ENCODE measurements at regions not wholly inside any gene's neighbourhood (a gene's known extent, or its start where the extent isn't known, plus 50 kb on each side); places are given as distances from the start of the nearest gene placed in this dataset.

DNA sequence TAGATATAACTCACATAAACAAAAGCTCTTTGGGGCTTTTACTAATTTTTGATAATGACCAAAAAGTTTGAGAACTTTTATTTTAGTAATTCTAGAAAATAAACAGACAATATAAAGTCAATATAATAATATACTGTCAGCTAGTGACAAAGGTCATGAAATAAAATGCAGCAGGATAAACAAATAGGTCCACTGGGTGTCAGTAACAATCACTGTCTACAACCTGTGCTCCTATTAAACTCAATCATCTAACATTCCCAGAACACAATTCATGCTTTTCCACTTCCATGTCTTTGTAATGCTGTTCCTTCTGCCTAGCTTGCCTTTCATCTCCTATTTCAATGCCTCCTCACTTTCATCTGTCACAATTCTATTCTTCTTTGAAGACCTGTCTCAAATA is 186.1 kb downstream of the GIPC2 start:
- Histone ChIP-seq H3K9ac (ENCODE audit: insufficient read depth in 1 of 2, low read length in 2 of 2) (no peak overlapping the region), H3K4me1 (ENCODE audit: control insufficient read depth in 5 of 5, insufficient read depth in 5 of 5, low read length in 5 of 5) (peaks cover 0 to 3% (median 0%) of the 10 kb centered on the region in 5 donors), H3K27ac (ENCODE audit: low read depth in 1 of 2, low read length in 1 of 2) (no peak overlapping the region), H3K36me3 (ENCODE audit: control insufficient read depth in 4 of 4, insufficient read depth in 4 of 4, low read length in 4 of 4) (no peaks in the 10 kb centered on the region), H3K9me3 (ENCODE audit: control insufficient read depth in 4 of 4, insufficient read depth in 3 of 4, low read length in 3 of 4) (peaks cover 0 to 10% (median 3%) of the 10 kb centered on the region in 4 donors), H3K27me3 (ENCODE audit: control insufficient read depth in 3 of 3, insufficient read depth in 3 of 3, low read length in 2 of 3) (no peaks in the 10 kb centered on the region), H3K4me3 (no peak overlapping the region)
- no peak for ATAC-seq (ENCODE audit: insufficient read depth, low FRiP score)
- no peak for DNase-seq
- TF ChIP-seq, protein P1, sequence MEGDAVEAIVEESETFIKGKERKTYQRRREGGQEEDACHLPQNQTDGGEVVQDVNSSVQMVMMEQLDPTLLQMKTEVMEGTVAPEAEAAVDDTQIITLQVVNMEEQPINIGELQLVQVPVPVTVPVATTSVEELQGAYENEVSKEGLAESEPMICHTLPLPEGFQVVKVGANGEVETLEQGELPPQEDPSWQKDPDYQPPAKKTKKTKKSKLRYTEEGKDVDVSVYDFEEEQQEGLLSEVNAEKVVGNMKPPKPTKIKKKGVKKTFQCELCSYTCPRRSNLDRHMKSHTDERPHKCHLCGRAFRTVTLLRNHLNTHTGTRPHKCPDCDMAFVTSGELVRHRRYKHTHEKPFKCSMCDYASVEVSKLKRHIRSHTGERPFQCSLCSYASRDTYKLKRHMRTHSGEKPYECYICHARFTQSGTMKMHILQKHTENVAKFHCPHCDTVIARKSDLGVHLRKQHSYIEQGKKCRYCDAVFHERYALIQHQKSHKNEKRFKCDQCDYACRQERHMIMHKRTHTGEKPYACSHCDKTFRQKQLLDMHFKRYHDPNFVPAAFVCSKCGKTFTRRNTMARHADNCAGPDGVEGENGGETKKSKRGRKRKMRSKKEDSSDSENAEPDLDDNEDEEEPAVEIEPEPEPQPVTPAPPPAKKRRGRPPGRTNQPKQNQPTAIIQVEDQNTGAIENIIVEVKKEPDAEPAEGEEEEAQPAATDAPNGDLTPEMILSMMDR (IDR thresholded peaks at IDR 0.05; ENCODE audit: control extremely low read depth, extremely low read depth) = no peak

DNA sequence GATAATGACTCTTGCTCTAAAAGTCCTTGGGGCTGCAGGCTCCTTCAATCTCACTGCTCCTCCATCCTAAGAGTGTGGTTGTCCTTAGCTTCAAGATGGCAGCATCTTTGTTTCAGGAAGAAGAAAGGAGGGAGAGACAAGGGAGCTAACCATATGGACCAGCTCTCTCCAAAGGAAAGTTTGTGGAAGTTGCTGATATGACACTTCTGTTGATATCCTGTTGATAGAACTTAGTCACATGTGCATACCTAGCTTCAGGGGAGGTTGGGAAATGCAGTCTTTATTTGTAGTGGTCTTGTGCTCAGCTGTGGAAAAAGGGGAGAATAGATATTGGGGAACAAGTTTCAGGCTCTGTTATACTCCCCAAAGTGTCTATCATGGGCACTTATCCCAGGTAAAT is 186.9 kb downstream of the GIPC2 start:
- no peak overlapping the region for H3K27ac ChIP-seq (ENCODE audit: low read depth in 1 of 2, low read length in 1 of 2)
- no peak overlapping the region for H3K9ac ChIP-seq (ENCODE audit: insufficient read depth in 1 of 2, low read length in 2 of 2)
- TF ChIP-seq, protein P1 (IDR thresholded peaks at IDR 0.05; ENCODE audit: control extremely low read depth, extremely low read depth) = no peak
- no peak overlapping the region for H3K4me3 ChIP-seq
- peaks cover 0 to 4% (median 0%) of the 10 kb centered on the region in 4 donors for H3K9me3 ChIP-seq (ENCODE audit: control insufficient read depth in 4 of 4, insufficient read depth in 3 of 4, low read length in 3 of 4)
- H3K36me3 ChIP-seq (ENCODE audit: control insufficient read depth in 4 of 4, insufficient read depth in 4 of 4, low read length in 4 of 4) = no peaks in the 10 kb centered on the region
- no peaks in the 10 kb centered on the region for H3K27me3 ChIP-seq (ENCODE audit: control insufficient read depth in 3 of 3, insufficient read depth in 3 of 3, low read length in 2 of 3)
- H3K4me1 ChIP-seq (ENCODE audit: control insufficient read depth in 5 of 5, insufficient read depth in 5 of 5, low read length in 5 of 5) = peaks cover 0 to 3% (median 0%) of the 10 kb centered on the region in 5 donors
- ATAC-seq (ENCODE audit: insufficient read depth, low FRiP score) (no peak), DNase-seq (no peak)

DNA sequence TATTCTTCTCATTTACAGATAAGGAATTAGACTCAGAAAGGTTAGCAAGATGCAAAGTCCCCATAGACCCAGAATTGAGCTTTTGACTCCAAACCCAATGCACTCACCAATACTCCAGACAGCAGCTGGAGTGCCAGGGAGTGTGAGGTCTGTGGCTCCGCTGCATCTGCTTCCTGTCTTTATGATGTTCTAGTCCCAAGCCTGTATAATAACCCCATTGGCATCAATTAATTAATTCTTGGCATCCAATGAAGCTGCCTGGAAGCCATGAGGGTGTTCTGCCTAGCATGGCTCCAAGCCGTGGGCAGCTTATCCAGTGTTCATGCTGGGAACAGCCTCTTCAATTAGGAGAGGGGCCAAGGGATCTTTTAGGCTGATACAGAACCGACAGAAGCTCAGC is 188.7 kb downstream of the GIPC2 start:
- TF ChIP-seq, protein P1 (IDR thresholded peaks at IDR 0.05; ENCODE audit: control extremely low read depth, extremely low read depth) = no peak
- no peak for DNase-seq
- Histone ChIP-seq H3K27ac (ENCODE audit: low read depth in 1 of 2, low read length in 1 of 2) (no peak overlapping the region), H3K9ac (ENCODE audit: insufficient read depth in 1 of 2, low read length in 2 of 2) (no peak overlapping the region), H3K4me1 (ENCODE audit: control insufficient read depth in 5 of 5, insufficient read depth in 5 of 5, low read length in 5 of 5) (peaks cover 0 to 3% (median 0%) of the 10 kb centered on the region in 5 donors), H3K27me3 (ENCODE audit: control insufficient read depth in 3 of 3, insufficient read depth in 3 of 3, low read length in 2 of 3) (no peaks in the 10 kb centered on the region), H3K4me3 (no peak overlapping the region), H3K9me3 (ENCODE audit: control insufficient read depth in 4 of 4, insufficient read depth in 3 of 4, low read length in 3 of 4) (no peaks in the 10 kb centered on the region), H3K36me3 (ENCODE audit: control insufficient read depth in 4 of 4, insufficient read depth in 4 of 4, low read length in 4 of 4) (no peaks in the 10 kb centered on the region)
- no peak for ATAC-seq (ENCODE audit: insufficient read depth, low FRiP score)
- 53% methylated on average over 3 of the region's 3 CpGs for WGBS, 2 donors

DNA sequence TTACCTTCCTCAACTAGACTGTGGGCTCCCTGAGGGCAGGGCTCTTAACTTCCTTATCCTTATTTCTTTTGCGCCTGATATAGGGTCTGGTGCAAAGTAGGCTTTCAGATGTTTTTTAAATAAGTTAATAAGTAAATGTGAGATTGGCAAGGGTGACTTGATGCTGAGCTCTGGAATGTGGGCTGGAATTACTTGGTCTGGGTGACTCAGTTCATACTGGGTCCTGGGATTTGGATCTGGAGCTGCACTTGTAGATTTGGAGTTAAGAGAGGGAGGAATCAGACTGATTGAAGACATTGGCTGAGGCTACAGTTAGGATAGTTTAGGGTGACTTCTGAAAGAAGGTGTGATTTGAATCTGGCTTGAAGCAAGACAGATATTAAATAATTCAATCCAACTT is 190.9 kb downstream of the GIPC2 start:
- Histone ChIP-seq H3K4me1 (ENCODE audit: control insufficient read depth in 5 of 5, insufficient read depth in 5 of 5, low read length in 5 of 5) (peaks cover 0 to 2% (median 0%) of the 10 kb centered on the region in 5 donors), H3K4me3 (no peak overlapping the region), H3K27me3 (ENCODE audit: control insufficient read depth in 3 of 3, insufficient read depth in 3 of 3, low read length in 2 of 3) (no peaks in the 10 kb centered on the region), H3K36me3 (ENCODE audit: control insufficient read depth in 4 of 4, insufficient read depth in 4 of 4, low read length in 4 of 4) (no peaks in the 10 kb centered on the region), H3K27ac (ENCODE audit: low read depth in 1 of 2, low read length in 1 of 2) (peak overlapping the region in 1 of 2 donors; percentile 40), H3K9me3 (ENCODE audit: control insufficient read depth in 4 of 4, insufficient read depth in 3 of 4, low read length in 3 of 4) (no peaks in the 10 kb centered on the region), H3K9ac (ENCODE audit: insufficient read depth in 1 of 2, low read length in 2 of 2) (no peak overlapping the region)
- TF ChIP-seq, protein P1 (IDR thresholded peaks at IDR 0.05; ENCODE audit: control extremely low read depth, extremely low read depth) = no peak
- ATAC-seq (ENCODE audit: insufficient read depth, low FRiP score) (no peak), DNase-seq (no peak)
- WGBS, 2 donors = 93 to 95% methylated on average over 1 of the region's 1 CpG
